Thymus (tissue), 11 donors: ENCODE measurements at regions not wholly inside any gene's neighbourhood (a gene's known extent, or its start where the extent isn't known, plus 50 kb on each side); places are given as distances from the start of the nearest gene placed in this dataset.
"Not testable (repeated sequence)": the region's sequence is repeated elsewhere in the genome, so short reads cannot be mapped to it uniquely, and the experiment has no call there.

Experiments
- DNase-seq, 9 donors: peaks; one replicate each; pipeline ENCODE4 v3.0.0-alpha.2; 2013; ENCODE audit warnings: low spot score in 9 of 9, low read depth in 6 of 9, missing footprints in 1 of 9
- H3K27ac ChIP-seq, 2 donors: one replicate each; pipeline ENCODE4 v1.5.1; 2013; ENCODE audit warnings: control low read depth in 1 of 2, low read depth in 1 of 2, low read length in 1 of 2, mild to moderate bottlenecking in 1 of 2, moderate library complexity in 1 of 2
- H3K27me3 ChIP-seq, 2 donors: one replicate each; pipeline ENCODE4 v1.5.1; 2013; ENCODE audit warnings: low read length in 1 of 2; ENCODE audit not compliant: control insufficient read depth in 2 of 2, insufficient read depth in 1 of 2
- H3K36me3 ChIP-seq, 2 donors: one replicate each; pipeline ENCODE4 v1.5.1; 2013; ENCODE audit warnings: low read length in 1 of 2, mild to moderate bottlenecking in 1 of 2, moderate library complexity in 1 of 2; ENCODE audit not compliant: control insufficient read depth in 2 of 2, insufficient read depth in 2 of 2
- H3K4me1 ChIP-seq, 2 donors: one replicate each; pipeline ENCODE4 v1.5.1; 2013; ENCODE audit warnings: low read length in 2 of 2; ENCODE audit not compliant: control insufficient read depth in 2 of 2, insufficient read depth in 2 of 2
- H3K4me3 ChIP-seq, 2 donors: one replicate each; pipeline ENCODE4 v1.5.1; 2013; ENCODE audit warnings: low read length in 2 of 2, control low read depth in 1 of 2, mild to moderate bottlenecking in 1 of 2
- H3K9me3 ChIP-seq, 2 donors: one replicate each; pipeline ENCODE4 v1.5.1; 2013; ENCODE audit warnings: low read length in 1 of 2, mild to moderate bottlenecking in 1 of 2; ENCODE audit not compliant: control insufficient read depth in 2 of 2, insufficient read depth in 1 of 2
- WGBS: extraction: QIAGEN DNeasy Blood & Tissue Kit; methylation state at CpG from one replicate; pipeline ENCODE4 v1.1.7; 2013; 5-methylcytosine and 5-hydroxymethylcytosine counted together
- donor health status: healthy.

- not testable (repeated sequence) for H3K27ac ChIP-seq, DNase-seq, H3K4me1 ChIP-seq, H3K36me3 ChIP-seq, H3K4me3 ChIP-seq, H3K9me3 ChIP-seq
- H3K27me3 ChIP-seq, result peaks cover 10 to 27% of the 10 kb centered on the region in 2 donors
- WGBS, result 97% methylated on average over 10 of the region's 16 CpGs
Observed at GRCh38 chr22:48497743-48498520, 1329.7 kb downstream of the BRD1 start.

GRCh38 chr22:48496987-48497650, 1330.6 kb downstream of the BRD1 start:
- Histone ChIP-seq H3K27me3 (peaks cover 15 to 36% of the 10 kb centered on the region in 2 donors), H3K4me1 (no peaks in the 10 kb centered on the region), H3K9me3 (no peaks in the 10 kb centered on the region), H3K4me3 (no peak overlapping the region), H3K36me3 (no peaks in the 10 kb centered on the region), H3K27ac (no peak overlapping the region)
- WGBS, result 96% methylated on average over 28 of the region's 30 CpGs
- no peak for DNase-seq

DNA sequence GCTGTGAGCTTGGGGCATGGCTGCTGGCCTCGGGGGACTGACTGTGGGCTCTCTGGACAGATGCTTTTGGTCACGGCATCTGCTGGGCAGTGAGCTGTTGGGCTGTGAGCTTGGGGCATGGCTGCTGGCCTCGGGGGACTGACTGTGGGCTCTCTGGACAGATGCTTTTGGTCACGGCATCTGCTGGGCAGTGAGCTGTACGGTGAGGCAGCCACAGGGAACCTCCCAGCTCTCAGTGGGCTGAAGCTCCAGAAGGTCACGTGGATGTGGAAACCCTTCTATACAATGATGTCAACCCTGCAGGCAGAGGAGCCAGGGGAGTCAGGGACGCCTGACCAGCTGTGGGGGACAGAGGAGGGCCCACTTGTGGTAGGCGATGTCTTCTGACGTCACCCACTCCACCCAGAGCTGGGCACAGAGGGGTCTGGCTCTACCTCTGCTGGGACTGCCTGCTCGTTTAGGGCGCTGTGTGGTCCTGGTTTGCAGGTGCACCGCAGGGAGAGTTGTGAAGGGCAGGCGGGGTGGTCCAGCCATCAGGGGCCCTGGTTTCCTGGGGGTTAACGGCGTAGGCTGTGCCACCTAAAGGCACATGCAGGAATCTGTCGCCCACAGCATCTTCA, 1331.3 kb downstream of the BRD1 start:
- H3K4me3 ChIP-seq, result no peak overlapping the region
- peaks cover 18 to 42% of the 10 kb centered on the region in 2 donors for H3K27me3 ChIP-seq
- no peaks in the 10 kb centered on the region for H3K36me3 ChIP-seq
- no peak for DNase-seq
- H3K4me1 ChIP-seq, result peaks cover under 1 to 4% of the 10 kb centered on the region in 2 donors
- no peak overlapping the region for H3K27ac ChIP-seq
- no peaks in the 10 kb centered on the region for H3K9me3 ChIP-seq
- 91% methylated on average over 16 of the region's 16 CpGs for WGBS

DNA sequence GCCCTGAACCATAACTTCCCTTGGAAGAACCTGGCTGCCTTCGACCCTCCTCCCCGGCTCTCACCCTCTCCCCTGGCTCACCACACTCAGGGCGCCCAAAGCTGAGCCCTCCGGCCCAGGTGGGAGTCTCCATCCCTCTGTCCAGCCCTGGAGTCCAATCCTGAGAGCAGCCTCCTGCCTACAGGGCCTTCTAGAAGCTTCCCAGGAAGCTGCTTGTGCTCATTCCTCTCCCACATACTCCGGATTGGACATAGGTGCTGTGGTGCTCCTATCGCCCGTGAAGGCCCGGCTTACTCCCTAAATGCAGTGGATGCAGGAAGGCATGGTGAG, 1332.0 kb downstream of the BRD1 start:
- no peaks in the 10 kb centered on the region for H3K9me3 ChIP-seq
- no peak for DNase-seq
- H3K27me3 ChIP-seq, result peaks cover 24 to 48% of the 10 kb centered on the region in 2 donors
- no peak overlapping the region for H3K4me3 ChIP-seq
- 94% methylated on average over 8 of the region's 8 CpGs for WGBS
- no peak overlapping the region for H3K27ac ChIP-seq
- no peaks in the 10 kb centered on the region for H3K36me3 ChIP-seq
- H3K4me1 ChIP-seq, result peaks cover 4 to 10% of the 10 kb centered on the region in 2 donors

DNA sequence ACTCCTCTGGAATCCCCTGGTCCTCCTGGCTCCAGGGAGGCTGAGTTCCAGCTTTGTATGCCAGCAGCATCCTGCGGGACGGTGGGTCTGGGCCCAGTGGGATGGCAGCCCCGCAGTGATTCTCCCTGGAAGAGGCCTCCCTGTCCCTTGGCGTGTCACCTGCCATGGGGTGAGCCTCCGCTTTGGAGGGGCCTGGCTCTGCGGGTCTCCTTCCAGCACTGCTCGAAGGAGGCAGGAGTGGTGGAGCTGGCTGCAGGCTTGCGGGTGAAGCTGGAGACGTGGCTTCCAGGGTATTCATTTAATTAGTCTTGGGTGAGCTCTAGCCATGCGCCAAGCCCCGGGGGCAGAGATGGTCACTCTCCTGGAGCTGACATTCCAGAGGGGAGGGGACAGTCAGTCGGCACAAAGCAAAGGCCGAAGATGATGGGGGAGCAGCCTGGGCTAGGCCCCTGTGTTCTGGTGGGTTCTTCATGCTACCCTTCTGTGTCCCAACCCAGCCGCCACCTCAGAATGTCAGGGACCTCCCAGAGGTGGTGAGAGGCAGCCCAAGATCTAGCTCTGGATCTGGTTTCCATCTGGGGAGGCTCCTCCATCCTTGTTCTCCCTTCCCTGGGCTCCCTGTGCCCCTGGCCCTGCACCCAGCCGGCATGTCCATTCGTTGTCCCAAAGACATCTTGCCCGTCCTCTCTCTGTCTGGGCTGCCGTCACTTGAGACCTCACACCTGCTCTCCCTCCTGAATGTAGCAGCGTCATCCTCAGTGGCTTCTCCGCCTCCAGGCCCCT, 1332.5 kb downstream of the BRD1 start:
- no peak overlapping the region for H3K27ac ChIP-seq
- H3K4me3 ChIP-seq, result no peak overlapping the region
- H3K36me3 ChIP-seq, result no peaks in the 10 kb centered on the region
- H3K9me3 ChIP-seq, result no peaks in the 10 kb centered on the region
- WGBS, result 94% methylated on average over 20 of the region's 20 CpGs
- peaks cover 4 to 11% of the 10 kb centered on the region in 2 donors for H3K4me1 ChIP-seq
- no peak for DNase-seq
- peaks cover 28 to 53% of the 10 kb centered on the region in 2 donors for H3K27me3 ChIP-seq

- DNase-seq, result no peak
- H3K4me3 ChIP-seq, result no peak overlapping the region
- H3K27me3 ChIP-seq, result peaks cover 36 to 59% of the 10 kb centered on the region in 2 donors
- H3K4me1 ChIP-seq, result peaks cover 4 to 11% of the 10 kb centered on the region in 2 donors
- no peaks in the 10 kb centered on the region for H3K36me3 ChIP-seq
- H3K9me3 ChIP-seq, result no peaks in the 10 kb centered on the region
- 92% methylated on average over 21 of the region's 21 CpGs for WGBS
- H3K27ac ChIP-seq, result no peak overlapping the region
Observed at GRCh38 chr22:48494256-48494967, 1333.3 kb downstream of the BRD1 start.

DNA sequence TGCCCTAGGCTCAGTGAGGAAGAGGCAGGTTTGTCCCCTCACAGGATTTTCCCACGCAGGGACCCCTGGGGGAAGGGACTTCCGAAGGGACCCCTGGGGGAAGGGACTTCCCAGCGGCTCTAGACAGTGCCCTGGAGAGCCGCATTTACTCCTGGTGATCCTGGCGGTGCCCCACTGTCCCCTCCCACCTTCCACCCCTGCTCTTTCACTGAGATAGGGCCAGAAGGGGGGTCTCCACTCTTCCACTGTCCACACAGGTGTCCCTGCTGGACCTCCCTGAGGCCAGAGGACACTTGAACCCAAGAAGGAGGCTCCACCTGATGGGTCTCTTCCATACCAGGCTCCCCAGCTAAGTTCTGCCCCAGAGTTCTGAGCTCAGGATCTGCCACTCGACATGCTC, 1333.9 kb downstream of the BRD1 start:
- no peak overlapping the region for H3K4me3 ChIP-seq
- DNase-seq, result no peak
- H3K36me3 ChIP-seq, result no peaks in the 10 kb centered on the region
- peaks cover 4 to 11% of the 10 kb centered on the region in 2 donors for H3K4me1 ChIP-seq
- no peak overlapping the region for H3K27ac ChIP-seq
- peaks cover 39 to 56% of the 10 kb centered on the region in 2 donors for H3K27me3 ChIP-seq
- 81% methylated on average over 6 of the region's 6 CpGs for WGBS
- H3K9me3 ChIP-seq, result no peaks in the 10 kb centered on the region

- 37% methylated on average over 19 of the region's 19 CpGs for WGBS
- peak in 7 of 9 donors; percentile 11 to 65 (median 42) for DNase-seq
Observed at GRCh38 chr22:48492366-48493320, 1335.0 kb downstream of the BRD1 start.

More at GRCh38 chr22:48492366-48493320, 1335.0 kb downstream of the BRD1 start:
- no peaks in the 10 kb centered on the region for H3K36me3 ChIP-seq
- no peak overlapping the region for H3K27ac ChIP-seq
- no peaks in the 10 kb centered on the region for H3K9me3 ChIP-seq
- H3K4me3 ChIP-seq, result no peak overlapping the region
- H3K27me3 ChIP-seq, result peaks cover 50 to 65% of the 10 kb centered on the region in 2 donors
- H3K4me1 ChIP-seq, result peaks cover 4 to 11% of the 10 kb centered on the region in 2 donors
